GM06990 (cell line): ENCODE measurements at regions not wholly inside any gene's neighbourhood (a gene's known extent, or its start where the extent isn't known, plus 50 kb on each side); places are given as distances from the start of the nearest gene placed in this dataset.

ENCODE experiments used
- DNase-seq: peaks from one replicate; pipeline ENCODE4 v3.0.0-alpha.2; 2011; ENCODE audit not compliant: insufficient read length; ENCODE audit errors: extremely low read depth
- H3K27me3 ChIP-seq: replicated peaks from 2 replicates; pipeline ENCODE4 v1.6.0; 2011; ENCODE audit warnings: low read length; ENCODE audit not compliant: control insufficient read depth, insufficient read depth
- H3K36me3 ChIP-seq: 2 replicates; pipeline ENCODE4 v1.5.1; 2011; ENCODE audit warnings: low read length; ENCODE audit not compliant: control insufficient read depth, insufficient read depth
- H3K4me3 ChIP-seq: replicated peaks from 2 replicates; pipeline ENCODE4 v1.5.1; 2011; ENCODE audit warnings: low read depth, mild to moderate bottlenecking, control low read depth, low read length
- TF ChIP-seq, protein P1 (sequence below): IDR thresholded peaks from 2 replicates; pipeline ENCODE4 v1.5.1; 2011; ENCODE audit warnings: low read length, control low read depth, mild to moderate bottlenecking, inconsistent platforms; ENCODE audit not compliant: insufficient read depth, poor library complexity, severe bottlenecking

GRCh38 chr7:116384936-116385635, 114.5 kb upstream of the CAV2 start:
- no peak for DNase-seq
- no peaks in the 10 kb centered on the region for H3K27me3 ChIP-seq
- H3K36me3 ChIP-seq, result no peaks in the 10 kb centered on the region
- TF ChIP-seq, protein P1, sequence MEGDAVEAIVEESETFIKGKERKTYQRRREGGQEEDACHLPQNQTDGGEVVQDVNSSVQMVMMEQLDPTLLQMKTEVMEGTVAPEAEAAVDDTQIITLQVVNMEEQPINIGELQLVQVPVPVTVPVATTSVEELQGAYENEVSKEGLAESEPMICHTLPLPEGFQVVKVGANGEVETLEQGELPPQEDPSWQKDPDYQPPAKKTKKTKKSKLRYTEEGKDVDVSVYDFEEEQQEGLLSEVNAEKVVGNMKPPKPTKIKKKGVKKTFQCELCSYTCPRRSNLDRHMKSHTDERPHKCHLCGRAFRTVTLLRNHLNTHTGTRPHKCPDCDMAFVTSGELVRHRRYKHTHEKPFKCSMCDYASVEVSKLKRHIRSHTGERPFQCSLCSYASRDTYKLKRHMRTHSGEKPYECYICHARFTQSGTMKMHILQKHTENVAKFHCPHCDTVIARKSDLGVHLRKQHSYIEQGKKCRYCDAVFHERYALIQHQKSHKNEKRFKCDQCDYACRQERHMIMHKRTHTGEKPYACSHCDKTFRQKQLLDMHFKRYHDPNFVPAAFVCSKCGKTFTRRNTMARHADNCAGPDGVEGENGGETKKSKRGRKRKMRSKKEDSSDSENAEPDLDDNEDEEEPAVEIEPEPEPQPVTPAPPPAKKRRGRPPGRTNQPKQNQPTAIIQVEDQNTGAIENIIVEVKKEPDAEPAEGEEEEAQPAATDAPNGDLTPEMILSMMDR, result no peak
- H3K4me3 ChIP-seq, result no peak overlapping the region

DNA sequence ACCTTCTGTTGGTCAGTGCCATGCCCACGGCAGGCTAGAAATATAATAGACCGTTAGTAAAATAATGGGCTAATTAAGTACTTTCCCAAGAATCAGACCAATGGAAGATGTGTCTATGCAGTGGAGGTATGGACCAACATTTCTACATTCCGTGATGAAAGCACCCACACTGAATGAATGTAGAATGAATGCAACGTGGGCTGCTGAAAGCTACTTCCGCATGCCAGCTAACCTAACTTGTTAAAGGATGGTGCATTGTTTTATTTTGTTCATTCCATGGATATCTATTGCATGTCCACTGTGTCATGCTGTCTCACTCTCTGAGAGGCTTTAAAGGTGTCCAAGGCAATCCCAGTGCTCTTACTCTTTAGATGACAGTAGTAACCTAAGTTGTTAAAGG, 112.9 kb upstream of the CAV2 start:
- no peak for DNase-seq
- Histone ChIP-seq H3K27me3 (no peaks in the 10 kb centered on the region), H3K36me3 (no peaks in the 10 kb centered on the region), H3K4me3 (no peak overlapping the region)
- TF ChIP-seq, protein P1, result no peak

- TF ChIP-seq, protein P1, result no peak
These were observed 109.2 kb upstream of the CAV2 start for GRCh38 chr7:116390363-116390762.

DNA sequence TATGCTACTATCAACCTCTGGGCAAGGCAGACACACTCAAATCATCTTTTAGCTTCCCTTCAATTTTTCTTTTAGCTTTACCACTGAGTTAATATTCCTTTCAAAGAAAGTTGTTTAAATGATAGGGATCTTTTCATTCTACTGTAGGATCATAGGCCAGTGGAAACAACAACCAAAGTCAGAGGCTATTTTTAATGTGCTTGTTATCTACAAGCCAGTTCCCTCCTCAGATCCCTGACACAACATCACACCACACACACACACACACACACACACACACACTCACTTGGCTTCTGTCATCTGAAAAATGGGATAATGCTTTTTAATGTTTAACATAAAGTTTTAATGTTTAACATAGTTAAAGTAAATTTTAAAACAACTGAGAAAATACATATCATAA, 106.7 kb upstream of the CAV2 start:
- TF ChIP-seq, protein P1, result no peak
- no peaks in the 10 kb centered on the region for H3K27me3 ChIP-seq
- no peak overlapping the region for H3K4me3 ChIP-seq
- no peaks in the 10 kb centered on the region for H3K36me3 ChIP-seq
- no peak for DNase-seq

More at GRCh38 chr7:116390363-116390762, 109.2 kb upstream of the CAV2 start:
- H3K4me3 ChIP-seq, result no peak overlapping the region
- DNase-seq, result no peak
- H3K36me3 ChIP-seq, result no peaks in the 10 kb centered on the region
- H3K27me3 ChIP-seq, result no peaks in the 10 kb centered on the region

- DNase-seq, result no peak
These were observed 105.9 kb upstream of the CAV2 start for GRCh38 chr7:116393654-116394053.

More at GRCh38 chr7:116393654-116394053, 105.9 kb upstream of the CAV2 start:
- Histone ChIP-seq H3K27me3 (no peaks in the 10 kb centered on the region), H3K36me3 (no peaks in the 10 kb centered on the region), H3K4me3 (no peak overlapping the region)
- TF ChIP-seq, protein P1, result no peak
